B cell (primary cell): ENCODE measurements at regions not wholly inside any gene's neighbourhood (a gene's known extent, or its start where the extent isn't known, plus 50 kb on each side); places are given as distances from the start of the nearest gene placed in this dataset.

ENCODE experiments used
- ATAC-seq: fragments of 200-7000 bp; cut with Tn5 transposase; one replicate; pipeline ENCODE4 v1.10.0; 2021; ENCODE audit warnings: low read depth, mild to moderate bottlenecking, moderate number of reproducible peaks, moderate library complexity
- CTCF ChIA-PET: fragments of 350-600 bp; sonication (Branson Sonifier 250); formaldehyde crosslinking; loops from one replicate; lab custom pipeline; 2021; ENCODE audit warnings: antibody characterized with exemption, inconsistent platforms; lab: Charles Lee
- POLR2A ChIA-PET: fragments of 350-600 bp; sonication (Branson Sonifier 250); formaldehyde crosslinking; loops from one replicate; lab custom pipeline; 2021; ENCODE audit warnings: antibody characterized with exemption; lab: Charles Lee
- DNase-seq: peaks from one replicate; pipeline ENCODE4 v3.0.0; 2013
- H2AFZ ChIP-seq: 2 replicates; pipeline ENCODE4 v1.6.1; 2012; ENCODE audit warnings: mild to moderate bottlenecking, low read depth, low read length; ENCODE audit not compliant: insufficient read depth, poor library complexity, severe bottlenecking
- H3K27ac ChIP-seq, 2 donors: 1 replicate in 1 of 2; 2 replicates in 1 of 2; pipeline ENCODE4 v1.5.1; 2012 to 2013; ENCODE audit warnings: low read length in 2 of 2, mild to moderate bottlenecking in 2 of 2, moderate library complexity in 1 of 2
- H3K27me3 ChIP-seq, 4 experiments: fragments of 200-600 bp in 1 of 4; sonication (generic) in 1 of 4; replicated peaks in 1 of 4; 1 replicate in 2 of 4; 2 replicates in 2 of 4; pipeline versions ENCODE4 v1.6.1 to v1.7.0; 2013 to 2016; ENCODE audit warnings: low read length in 3 of 4, mild to moderate bottlenecking in 2 of 4, mixed read lengths in 1 of 4, moderate library complexity in 1 of 4; ENCODE audit not compliant: insufficient read depth in 4 of 4, control insufficient read depth in 3 of 4; ENCODE audit errors: control extremely low read depth in 1 of 4
- H3K36me3 ChIP-seq, 2 experiments: replicated peaks in 1 of 2; 1 replicate in 1 of 2; 2 replicates in 1 of 2; pipeline versions ENCODE4 v1.6.1 to v1.7.1; 2013; ENCODE audit warnings: low read length in 1 of 2; ENCODE audit not compliant: insufficient read depth in 2 of 2, control insufficient read depth in 1 of 2; ENCODE audit errors: control extremely low read depth in 1 of 2, extremely low read depth in 1 of 2
- H3K4me1 ChIP-seq, 2 donors: fragments of 200-600 bp in 1 of 2; sonication (generic) in 1 of 2; 1 replicate in 1 of 2; 2 replicates in 1 of 2; pipeline versions ENCODE4 v1.5.1 to v1.6.1; 2013 to 2017; ENCODE audit warnings: low read length in 2 of 2; ENCODE audit not compliant: control insufficient read depth in 2 of 2, insufficient read depth in 2 of 2
- H3K4me2 ChIP-seq: replicated peaks from 2 replicates; pipeline ENCODE3; 2012; ENCODE audit warnings: mild to moderate bottlenecking, low read depth, low read length; ENCODE audit not compliant: poor library complexity, severe bottlenecking
- H3K4me3 ChIP-seq, 5 experiments: fragments of 200-600 bp in 1 of 5; sonication (generic) in 1 of 5; 1 replicate in 3 of 5; 2 replicates in 2 of 5; pipeline versions ENCODE4 v1.5.1 to v1.7.0; 2011 to 2016; ENCODE audit warnings: low read length in 4 of 5, mild to moderate bottlenecking in 4 of 5, low read depth in 2 of 5, control low read depth in 1 of 5, moderate library complexity in 1 of 5; ENCODE audit not compliant: insufficient read depth in 1 of 5; ENCODE audit errors: control extremely low read depth in 1 of 5, extremely low read depth in 1 of 5
- H3K79me2 ChIP-seq: fragments of 200-600 bp; sonication (generic); one replicate; pipeline ENCODE4 v1.6.0; 2016; ENCODE audit warnings: low read length; ENCODE audit not compliant: control insufficient read depth, insufficient read depth
- H3K9ac ChIP-seq: fragments of 200-600 bp; sonication (generic); 2 replicates; pipeline ENCODE4 v1.6.1; 2017; ENCODE audit warnings: mild to moderate bottlenecking, low read length, moderate library complexity
- H3K9me3 ChIP-seq, 3 donors: one replicate each; pipeline versions ENCODE4 v1.6.1 to v1.7.1; 2013; ENCODE audit warnings: low read length in 2 of 3; ENCODE audit not compliant: control insufficient read depth in 2 of 3, insufficient read depth in 1 of 3; ENCODE audit errors: control extremely low read depth in 1 of 3
- H4K20me1 ChIP-seq: 2 replicates; pipeline ENCODE4 v1.6.0; 2012; ENCODE audit warnings: mild to moderate bottlenecking, low read length; ENCODE audit not compliant: insufficient read depth, control insufficient read depth, poor library complexity, severe bottlenecking
- H3K27ac Mint-ChIP-seq: one replicate; pipeline ENCODE4 v1.8.0; 2021; ENCODE audit warnings: mixed read lengths
- H3K27me3 Mint-ChIP-seq: one replicate; pipeline ENCODE4 v1.8.0; 2021; ENCODE audit warnings: mixed read lengths
- H3K4me1 Mint-ChIP-seq: one replicate; pipeline ENCODE4 v1.8.0; 2021; ENCODE audit warnings: mixed read lengths
- H3K4me3 Mint-ChIP-seq: one replicate; pipeline ENCODE4 v1.8.0; 2021; ENCODE audit warnings: mixed read lengths
- H3K9me3 Mint-ChIP-seq: one replicate; pipeline ENCODE4 v1.8.0; 2022; ENCODE audit warnings: mixed read lengths; ENCODE audit not compliant: insufficient read depth
- CTCF ChIP-seq: fragments of 200-600 bp; IDR thresholded peaks from one replicate; pipeline ENCODE4 v1.8.0; 2022; ENCODE audit warnings: antibody characterized with exemption, mild to moderate bottlenecking
- EZH2 ChIP-seq: IDR thresholded peaks from 2 replicates; pipeline ENCODE4 v1.6.1; 2012; ENCODE audit warnings: borderline replicate concordance, low read depth, mild to moderate bottlenecking, moderate library complexity, low read length; ENCODE audit not compliant: insufficient read depth, poor library complexity, severe bottlenecking
- WGBS: methylation state at CpG from one replicate; pipeline ENCODE4 v1.1.5; 2013; ENCODE audit warnings: missing lambda C conversion rate; ENCODE audit not compliant: insufficient coverage; 5-methylcytosine and 5-hydroxymethylcytosine counted together
- intact Hi-C: fragments of 100-400 bp; cut with micrococcal nuclease; formaldehyde crosslinking; loops from one replicate; pipeline ENCODE4 v1.10.0; 2022

GRCh38 chr3:124362455-124362854 lies 367.8 kb upstream of the UMPS start:
- Mint-ChIP-seq H3K4me3 (no peak overlapping the region), H3K27me3 (peaks cover 14% of the 10 kb centered on the region), H3K9me3 (no peaks in the 10 kb centered on the region), H3K27ac (no peak overlapping the region), H3K4me1 (no peaks in the 10 kb centered on the region)
- WGBS, result 100% methylated on average over 1 of the region's 2 CpGs
- Histone ChIP-seq H3K9me3 (peaks cover 0 to 3% (median 0%) of the 10 kb centered on the region in 3 donors), H4K20me1 (no peaks in the 10 kb centered on the region), H3K9ac (no peak overlapping the region), H3K4me3 (no peak overlapping the region), H3K79me2 (no peaks in the 10 kb centered on the region), H3K4me1 (no peaks in the 10 kb centered on the region), H3K4me2 (no peak overlapping the region), H3K36me3 (no peaks in the 10 kb centered on the region), H3K27ac (no peak overlapping the region), H2AFZ (no peak overlapping the region), H3K27me3 (no peaks in the 10 kb centered on the region)
- POLR2A ChIA-PET, result no interaction called here
- DNase-seq (no peak), ATAC-seq (no peak)
- no peak for TF ChIP-seq CTCF
- TF ChIP-seq EZH2, result no peak
- CTCF ChIA-PET, result no interaction called here
- intact Hi-C loops, result no loop called here

DNA sequence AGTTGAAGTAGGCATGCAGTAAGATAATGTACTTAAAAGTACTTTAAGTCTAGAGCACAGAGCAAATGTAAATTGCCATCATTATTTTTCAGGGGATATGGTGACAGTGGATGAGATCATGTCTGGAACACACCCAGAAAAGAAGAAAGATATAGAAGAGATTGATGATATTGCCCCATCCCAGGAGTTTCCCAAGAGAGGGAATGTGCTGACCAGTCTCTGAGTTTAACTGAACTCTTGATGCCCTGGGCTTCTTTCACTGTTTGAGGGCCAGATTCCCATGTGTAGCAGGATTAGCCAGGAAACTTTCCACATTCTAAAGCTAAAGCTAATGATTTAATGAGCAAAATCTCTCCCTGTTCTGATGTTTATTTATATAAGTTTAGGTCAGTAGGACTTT lies 366.8 kb upstream of the UMPS start:
- H3K79me2 ChIP-seq, result no peaks in the 10 kb centered on the region
- intact Hi-C loops, result no loop called here
- H2AFZ ChIP-seq, result no peak overlapping the region
- CTCF ChIA-PET, result no interaction called here
- peaks cover 0 to 3% (median 0%) of the 10 kb centered on the region in 3 donors for H3K9me3 ChIP-seq
- H3K4me3 Mint-ChIP-seq, result no peak overlapping the region
- no peaks in the 10 kb centered on the region for H3K4me1 ChIP-seq
- H3K27ac Mint-ChIP-seq, result no peak overlapping the region
- H4K20me1 ChIP-seq, result no peaks in the 10 kb centered on the region
- no peak overlapping the region for H3K4me3 ChIP-seq
- H3K4me2 ChIP-seq, result no peak overlapping the region
- no peak for TF ChIP-seq CTCF
- TF ChIP-seq EZH2, result no peak
- no peak overlapping the region for H3K27ac ChIP-seq
- no peaks in the 10 kb centered on the region for H3K4me1 Mint-ChIP-seq
- no peaks in the 10 kb centered on the region for H3K9me3 Mint-ChIP-seq
- no peaks in the 10 kb centered on the region for H3K36me3 ChIP-seq
- peaks cover 14% of the 10 kb centered on the region for H3K27me3 Mint-ChIP-seq
- DNase-seq (no peak), ATAC-seq (no peak)
- no peaks in the 10 kb centered on the region for H3K27me3 ChIP-seq
- no peak overlapping the region for H3K9ac ChIP-seq
- POLR2A ChIA-PET, result no interaction called here
